ENCODE measurements at regions not wholly inside any gene's neighbourhood (a gene's known extent, or its start where the extent isn't known, plus 50 kb on each side); places are given as distances from the start of the nearest gene placed in this dataset.

- Histone ChIP-seq H3K9me3 (no peaks in the 10 kb centered on the region), H3K4me3 (no peak overlapping the region), H3K27me3 (replicated peaks in 1 of 7) (peaks cover 0 to 6% (median 0%) of the 10 kb centered on the region in 7 donors), H3K4me1 (no peaks in the 10 kb centered on the region), H3K36me3 (no peaks in the 10 kb centered on the region), H3K27ac (no peak overlapping the region)
- no peak for DNase-seq
- TF ChIP-seq POLR2AphosphoS5 (IDR thresholded peaks at IDR 0.05) (no peak), CTCF (IDR thresholded peaks at IDR 0.05 in 8 of 11, conservative IDR thresholded peaks at IDR 0.05 in 3 of 11) (no peak), POLR2A (IDR thresholded peaks at IDR 0.05) (no peak)
- intact Hi-C loops (cut with DNase I; ENCODE audit: low total_unique reads), result no loop called here
- 79 to 87% (median 86%) methylated on average over 11 of the region's 11 CpGs for WGBS, 5 donors
Observed at GRCh38 chr12:103100257-103100831, 142.9 kb downstream of the ASCL1 start.

- TF ChIP-seq CTCF (IDR thresholded peaks at IDR 0.05 in 8 of 11, conservative IDR thresholded peaks at IDR 0.05 in 3 of 11) (no peak), POLR2AphosphoS5 (IDR thresholded peaks at IDR 0.05) (no peak), POLR2A (IDR thresholded peaks at IDR 0.05) (no peak)
- intact Hi-C loops (cut with DNase I; ENCODE audit: low total_unique reads), result no loop called here
- H3K4me3 ChIP-seq, result no peak overlapping the region
- WGBS, 5 donors, result 53 to 79% (median 69%) methylated on average over 2 of the region's 2 CpGs
- no peak for DNase-seq
- H3K36me3 ChIP-seq, result no peaks in the 10 kb centered on the region
- no peaks in the 10 kb centered on the region for H3K9me3 ChIP-seq
- H3K27me3 ChIP-seq (replicated peaks in 1 of 7), result peaks cover 0 to 6% (median 0%) of the 10 kb centered on the region in 7 donors
- H3K4me1 ChIP-seq, result no peaks in the 10 kb centered on the region
- H3K27ac ChIP-seq, result no peak overlapping the region
Observed at GRCh38 chr12:103102225-103102744, 144.8 kb downstream of the ASCL1 start.

- peaks cover 0 to 6% (median 0%) of the 10 kb centered on the region in 7 donors for H3K27me3 ChIP-seq (replicated peaks in 1 of 7)
- H3K36me3 ChIP-seq, result no peaks in the 10 kb centered on the region
- TF ChIP-seq POLR2AphosphoS5 (IDR thresholded peaks at IDR 0.05), result no peak
- no peak overlapping the region for H3K27ac ChIP-seq
- DNase-seq, result no peak
- WGBS, 5 donors, result 59 to 86% (median 80%) methylated on average over 2 of the region's 2 CpGs
- no peak overlapping the region for H3K4me3 ChIP-seq
- intact Hi-C loops (cut with DNase I; ENCODE audit: low total_unique reads), result no loop called here
- no peaks in the 10 kb centered on the region for H3K4me1 ChIP-seq
- no peaks in the 10 kb centered on the region for H3K9me3 ChIP-seq
Observed at GRCh38 chr12:103105971-103106597, 148.6 kb downstream of the ASCL1 start.

- no peak for DNase-seq
- intact Hi-C loops (cut with DNase I; ENCODE audit: low total_unique reads), result no loop called here
- no peak overlapping the region for H3K27ac ChIP-seq
- H3K4me1 ChIP-seq, result peaks cover 0 to 8% (median 0%) of the 10 kb centered on the region in 6 donors
- no peak overlapping the region for H3K4me3 ChIP-seq
- H3K9me3 ChIP-seq, result no peaks in the 10 kb centered on the region
- peaks cover 0 to under 1% (median 0%) of the 10 kb centered on the region in 7 donors for H3K27me3 ChIP-seq (replicated peaks in 1 of 7)
- no peaks in the 10 kb centered on the region for H3K36me3 ChIP-seq
- TF ChIP-seq CTCF (IDR thresholded peaks at IDR 0.05 in 8 of 11, conservative IDR thresholded peaks at IDR 0.05 in 3 of 11), result no peak
- TF ChIP-seq POLR2A (IDR thresholded peaks at IDR 0.05), result no peak
- no peak for TF ChIP-seq POLR2AphosphoS5 (IDR thresholded peaks at IDR 0.05)
- WGBS, 5 donors, result 62 to 78% (median 75%) methylated on average over 3 of the region's 3 CpGs
Observed at GRCh38 chr12:103109861-103110260, 152.4 kb downstream of the ASCL1 start.
